ENCODE measurements at regions not wholly inside any gene's neighbourhood (a gene's known extent, or its start where the extent isn't known, plus 50 kb on each side); places are given as distances from the start of the nearest gene placed in this dataset.

DNA sequence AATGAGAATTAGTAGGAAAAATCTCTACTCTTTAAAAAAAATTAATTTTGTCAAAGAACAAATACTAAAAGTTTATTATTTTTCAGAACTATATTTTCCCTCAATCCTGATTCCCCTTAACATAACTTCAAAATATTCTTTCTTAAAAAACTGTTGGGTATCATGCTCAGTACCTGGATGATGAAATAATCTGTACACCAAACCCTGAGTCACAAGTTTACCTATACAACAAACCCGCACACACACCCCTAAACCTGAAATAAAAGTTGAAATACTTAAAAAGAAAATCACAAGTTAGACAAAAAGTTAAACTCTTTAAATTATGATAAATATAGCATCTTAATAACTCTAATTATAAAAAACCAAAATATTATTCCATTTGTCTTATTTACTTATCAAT lies 812.3 kb downstream of the MAT2B start:
- TF ChIP-seq, protein P1, sequence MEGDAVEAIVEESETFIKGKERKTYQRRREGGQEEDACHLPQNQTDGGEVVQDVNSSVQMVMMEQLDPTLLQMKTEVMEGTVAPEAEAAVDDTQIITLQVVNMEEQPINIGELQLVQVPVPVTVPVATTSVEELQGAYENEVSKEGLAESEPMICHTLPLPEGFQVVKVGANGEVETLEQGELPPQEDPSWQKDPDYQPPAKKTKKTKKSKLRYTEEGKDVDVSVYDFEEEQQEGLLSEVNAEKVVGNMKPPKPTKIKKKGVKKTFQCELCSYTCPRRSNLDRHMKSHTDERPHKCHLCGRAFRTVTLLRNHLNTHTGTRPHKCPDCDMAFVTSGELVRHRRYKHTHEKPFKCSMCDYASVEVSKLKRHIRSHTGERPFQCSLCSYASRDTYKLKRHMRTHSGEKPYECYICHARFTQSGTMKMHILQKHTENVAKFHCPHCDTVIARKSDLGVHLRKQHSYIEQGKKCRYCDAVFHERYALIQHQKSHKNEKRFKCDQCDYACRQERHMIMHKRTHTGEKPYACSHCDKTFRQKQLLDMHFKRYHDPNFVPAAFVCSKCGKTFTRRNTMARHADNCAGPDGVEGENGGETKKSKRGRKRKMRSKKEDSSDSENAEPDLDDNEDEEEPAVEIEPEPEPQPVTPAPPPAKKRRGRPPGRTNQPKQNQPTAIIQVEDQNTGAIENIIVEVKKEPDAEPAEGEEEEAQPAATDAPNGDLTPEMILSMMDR (IDR thresholded peaks at IDR 0.05) = no peak
- no peak for TF ChIP-seq POLR2A (IDR thresholded peaks at IDR 0.05)
